Stimulated activated CD8-positive, alpha-beta memory T cell treated with anti-CD3 and anti-CD28 coated beads, Interleukin-7, amount 100 ng/mL, for 1 hour (primary cell): ENCODE measurements at regions not wholly inside any gene's neighbourhood (a gene's known extent, or its start where the extent isn't known, plus 50 kb on each side); places are given as distances from the start of the nearest gene placed in this dataset.
"Not testable (repeated sequence)": the region's sequence is repeated elsewhere in the genome, so short reads cannot be mapped to it uniquely, and the experiment has no call there.

Experiments used
- DNase-seq, 2 donors: peaks; one replicate each; pipeline ENCODE4 v3.0.0-alpha.2; 2020; ENCODE audit warnings: low read depth in 2 of 2

- DNase-seq: no peak
Measured at GRCh38 chr2:16394986-16395550, 270.6 kb downstream of the CYRIA start.

DNA sequence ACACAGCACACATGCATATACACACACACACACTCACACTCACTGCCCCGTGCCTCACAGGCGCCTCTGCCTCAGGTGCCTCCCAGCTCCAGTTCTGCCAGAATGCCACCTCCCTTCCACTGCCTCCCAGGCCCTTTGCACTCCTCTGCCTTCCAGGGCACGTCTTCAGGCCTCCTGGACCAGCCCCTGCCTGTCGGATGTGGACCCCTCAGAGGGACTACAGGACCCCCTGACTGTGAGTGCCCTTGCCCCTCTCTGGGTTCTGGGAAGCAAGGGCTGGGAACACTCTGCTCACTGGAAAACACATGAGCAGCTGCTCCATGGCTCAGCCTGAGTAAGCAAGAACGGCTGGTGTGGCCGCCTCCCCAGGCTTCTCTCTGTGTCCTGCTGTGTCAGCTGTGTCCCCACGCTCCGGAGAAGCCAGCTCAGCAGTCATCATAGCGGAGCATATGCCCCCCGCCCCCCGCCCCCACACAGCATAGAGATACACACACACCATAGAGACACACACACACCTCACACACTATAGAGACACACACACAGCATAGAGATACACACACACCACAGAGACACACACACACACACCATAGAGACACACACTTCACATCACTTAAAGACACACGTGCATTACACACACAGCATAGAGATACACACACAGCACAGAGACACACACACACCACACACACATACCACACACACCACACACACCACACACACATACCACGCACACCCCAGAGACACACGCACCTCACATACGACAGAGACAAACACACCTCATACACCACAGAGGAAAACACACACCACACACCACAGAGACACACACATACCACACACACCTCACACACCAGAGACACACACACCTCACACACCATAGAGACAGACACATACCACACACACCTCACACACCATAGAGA lies 271.3 kb downstream of the CYRIA start:
- DNase-seq: no peak

- DNase-seq: no peak
Measured at GRCh38 chr2:16393500-16394071, 272.0 kb downstream of the CYRIA start.

DNA sequence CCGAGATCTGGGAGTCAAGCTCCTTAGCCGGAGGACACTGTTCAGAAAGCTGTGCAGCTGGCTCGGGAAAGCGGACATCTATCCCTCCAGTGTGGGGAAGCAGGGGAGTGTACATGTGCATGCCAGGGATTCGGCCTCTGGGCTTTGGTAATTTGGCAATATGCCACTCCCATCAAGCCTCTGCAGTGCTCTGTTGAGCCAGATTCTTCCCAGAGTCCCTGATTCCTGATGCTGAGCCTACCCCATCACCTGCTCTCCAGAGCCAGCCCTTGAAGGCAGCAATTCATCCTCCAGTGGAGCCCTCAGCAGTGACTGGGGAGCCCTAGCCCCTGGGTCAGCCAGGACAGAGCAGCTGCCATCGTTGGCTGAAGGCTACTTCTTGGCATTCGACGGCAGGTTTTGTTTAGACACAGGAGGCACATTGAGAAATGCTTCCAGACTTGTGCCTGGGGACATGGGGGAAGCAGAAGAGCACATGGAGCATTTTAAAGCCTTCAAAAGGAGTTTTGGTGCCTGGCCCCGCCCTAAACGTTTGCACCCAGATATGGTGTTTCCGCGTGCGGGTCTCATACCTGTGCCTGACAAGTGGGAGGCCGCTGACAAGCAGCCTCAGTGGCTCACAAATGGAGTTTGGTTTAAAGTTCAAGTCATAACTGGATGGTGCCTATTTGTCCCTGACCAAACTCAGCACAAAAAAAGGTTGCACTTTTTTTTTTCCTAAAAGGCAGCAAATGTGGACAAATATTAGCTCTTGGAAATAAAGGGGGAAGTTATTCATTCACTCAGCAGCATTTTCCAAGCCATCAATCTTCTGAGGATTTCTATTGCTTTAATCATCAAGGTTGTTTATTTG lies 272.8 kb downstream of the CYRIA start:
- no peak for DNase-seq

GRCh38 chr2:16391986-16392385 lies 273.6 kb downstream of the CYRIA start:
- no peak for DNase-seq

- DNase-seq: no peak
Measured at GRCh38 chr2:16390561-16390960, 275.1 kb downstream of the CYRIA start.

GRCh38 chr2:16389611-16390010 lies 276.0 kb downstream of the CYRIA start:
- no peak for DNase-seq

GRCh38 chr2:16388199-16388830 lies 277.3 kb downstream of the CYRIA start:
- not testable (repeated sequence) for DNase-seq

- no peak for DNase-seq
Measured at GRCh38 chr2:16387461-16387984, 278.1 kb downstream of the CYRIA start.

DNA sequence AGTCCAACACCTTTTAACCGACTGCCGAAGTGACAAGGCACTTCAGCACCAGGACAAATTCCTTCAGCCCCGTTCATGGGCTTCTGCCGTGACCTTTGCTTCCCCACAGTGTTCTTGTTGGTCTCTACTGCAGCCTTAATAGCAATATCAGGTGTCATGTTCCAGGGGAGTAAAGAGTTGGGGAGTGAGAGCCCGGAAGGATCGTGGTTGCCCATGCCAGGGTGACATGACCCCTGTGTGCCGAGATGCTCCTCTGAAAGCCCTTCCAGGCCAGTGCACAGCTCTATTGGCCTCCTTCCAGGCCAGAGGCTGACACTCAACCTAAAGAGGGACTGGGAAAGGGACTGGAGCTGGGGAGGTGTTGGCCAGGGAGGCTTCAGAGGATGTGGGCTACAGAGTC lies 279.2 kb downstream of the CYRIA start:
- DNase-seq: no peak

GRCh38 chr2:16386031-16386430 lies 279.6 kb downstream of the CYRIA start:
- no peak for DNase-seq

- no peak for DNase-seq
Measured at GRCh38 chr2:16385341-16385740, 280.3 kb downstream of the CYRIA start.

DNA sequence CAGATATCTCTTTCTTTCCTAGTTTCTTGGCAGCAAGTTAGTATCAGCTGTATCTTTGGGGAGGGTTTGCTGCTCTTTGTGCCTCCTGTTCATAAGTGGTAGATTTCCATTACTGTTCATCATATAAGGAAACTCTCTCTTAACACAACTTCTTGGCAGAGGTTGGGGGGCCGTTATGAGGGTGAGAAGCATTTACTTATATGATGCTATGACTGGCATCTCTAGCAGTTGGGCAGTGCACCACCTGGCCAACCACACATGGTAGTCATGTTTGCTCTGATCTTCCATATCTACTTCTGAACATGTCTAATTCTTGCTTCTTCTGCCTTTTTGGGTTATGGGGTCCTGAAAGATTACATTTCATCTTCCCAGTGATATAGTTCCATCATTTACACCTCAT lies 282.2 kb downstream of the CYRIA start:
- DNase-seq: no peak

DNA sequence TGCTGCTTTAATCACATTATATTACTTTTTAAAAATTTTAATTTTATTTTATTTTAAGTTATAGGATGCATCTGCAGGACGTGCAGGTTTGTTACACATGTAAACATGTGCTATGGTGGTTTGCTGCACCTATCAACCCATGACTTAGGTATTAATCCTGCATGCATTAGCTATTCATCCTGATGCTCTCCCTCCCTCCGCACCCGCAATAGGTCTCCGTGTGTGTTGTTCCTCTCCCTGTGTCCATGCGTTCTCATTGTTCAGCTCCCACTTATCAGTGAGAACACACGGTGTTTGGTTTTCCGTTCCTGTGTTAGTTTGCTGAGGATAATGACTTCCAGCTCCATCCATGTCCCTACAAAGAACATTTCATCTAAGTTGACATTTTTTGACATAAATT lies 283.2 kb downstream of the CYRIA start:
- no peak for DNase-seq

DNA sequence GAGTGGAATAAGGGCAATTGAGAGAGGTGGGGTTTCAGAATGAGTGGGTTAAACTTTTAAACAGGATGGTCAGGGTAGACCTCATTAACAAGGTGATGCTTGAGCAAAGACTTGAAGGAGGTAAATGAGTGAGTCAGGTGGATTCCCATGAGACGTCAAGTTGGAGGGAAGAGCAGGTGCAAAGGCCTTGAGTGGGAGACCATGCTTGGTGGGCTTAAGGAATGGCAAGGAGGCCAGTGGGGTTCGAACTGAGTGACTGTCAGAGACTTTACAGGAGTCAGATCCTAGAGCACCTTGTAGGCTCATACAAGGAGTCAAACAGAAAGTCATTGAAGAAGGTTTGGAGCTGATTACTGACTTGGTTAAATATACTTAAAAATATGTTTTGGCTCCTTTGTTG lies 284.1 kb downstream of the CYRIA start:
- no peak for DNase-seq

- not testable (repeated sequence) for DNase-seq
Measured at GRCh38 chr2:16379901-16380300, 285.7 kb downstream of the CYRIA start.

DNA sequence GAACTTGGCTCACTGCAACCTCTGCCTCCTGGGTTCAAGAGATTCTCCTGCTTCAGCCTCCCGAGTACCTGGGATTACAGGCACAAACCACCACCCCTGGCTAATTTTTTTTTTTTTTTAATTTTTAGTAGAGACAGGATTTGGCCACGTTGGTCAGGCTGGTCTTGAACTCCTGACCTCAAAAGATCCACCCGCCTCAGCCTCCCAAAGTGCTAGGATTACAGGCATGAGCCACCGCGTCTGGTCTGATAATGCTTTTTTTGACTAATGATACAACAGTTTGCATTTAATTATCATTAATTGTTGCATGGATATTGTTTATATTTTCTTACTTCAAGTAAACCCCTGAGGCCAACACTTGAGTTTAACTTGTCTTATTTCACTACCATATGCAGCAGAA lies 286.6 kb downstream of the CYRIA start:
- DNase-seq: not testable (repeated sequence)

DNA sequence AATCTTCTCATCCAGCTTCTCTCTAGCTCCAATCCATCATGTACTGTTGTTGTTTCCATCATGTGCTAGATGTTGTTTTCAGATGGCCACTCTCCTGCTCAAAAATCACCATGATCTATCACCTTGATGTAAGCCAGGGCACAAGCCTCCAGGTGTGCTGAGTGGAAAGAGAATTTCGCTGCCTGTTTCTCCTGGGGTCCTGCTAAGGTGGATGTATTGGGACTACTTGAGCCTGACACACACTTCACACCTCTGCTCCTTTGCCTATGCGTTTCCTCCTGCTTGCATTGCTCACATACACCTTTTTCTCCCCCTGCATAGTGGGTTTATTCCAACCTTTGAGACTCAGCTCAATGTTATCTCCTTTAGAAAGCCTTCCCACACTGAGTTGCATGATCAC lies 287.6 kb downstream of the CYRIA start:
- no peak for DNase-seq

DNA sequence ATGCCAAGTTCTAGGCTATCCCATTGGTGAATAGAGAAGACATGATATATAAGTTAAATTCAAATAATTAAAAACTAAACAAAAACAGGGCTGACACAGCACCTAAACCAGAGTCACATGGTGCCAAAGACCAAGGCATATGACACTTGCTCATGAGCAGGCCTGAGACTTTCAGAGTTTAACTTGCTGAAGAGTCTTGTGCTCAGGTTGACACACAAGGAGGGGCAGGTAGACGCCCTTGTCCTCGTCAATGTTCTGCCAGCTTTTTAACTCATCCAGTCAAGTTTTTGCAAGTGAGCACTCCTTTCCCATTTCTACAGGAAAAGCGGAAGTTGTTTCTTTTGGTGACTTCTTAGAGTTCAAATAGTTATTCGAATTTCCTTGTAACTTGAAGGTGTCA lies 289.7 kb downstream of the CYRIA start:
- no peak for DNase-seq

GRCh38 chr2:16375351-16375750 lies 290.3 kb downstream of the CYRIA start:
- DNase-seq: no peak

- DNase-seq: no peak
Measured at GRCh38 chr2:16374671-16375070, 291.0 kb downstream of the CYRIA start.
